ENCODE measurements at regions not wholly inside any gene's neighbourhood (a gene's known extent, or its start where the extent isn't known, plus 50 kb on each side); places are given as distances from the start of the nearest gene placed in this dataset.
"Not testable (repeated sequence)": the region's sequence is repeated elsewhere in the genome, so short reads cannot be mapped to it uniquely, and the experiment has no call there.

DNA sequence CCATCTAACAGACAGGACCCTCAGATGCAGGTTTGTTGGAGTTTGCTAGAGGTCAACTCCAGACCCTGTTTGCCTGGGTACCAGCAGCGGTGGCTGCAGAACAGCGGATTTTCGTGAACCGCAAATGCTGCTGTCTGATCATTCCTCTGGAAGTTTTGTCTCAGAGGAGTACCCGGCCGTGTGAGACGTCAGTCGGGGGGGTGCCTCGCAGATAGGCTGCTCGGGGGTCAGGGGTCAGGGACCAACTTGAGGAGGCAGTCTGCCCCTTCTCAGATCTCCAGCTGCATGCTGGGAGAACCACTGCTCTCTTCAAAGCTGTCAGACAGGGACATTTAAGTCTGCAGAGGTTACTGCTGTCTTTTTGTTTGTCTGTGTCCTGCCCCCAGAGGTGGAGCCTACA is 282.9 kb upstream of the PRR16 start:
- TF ChIP-seq, protein P1, sequence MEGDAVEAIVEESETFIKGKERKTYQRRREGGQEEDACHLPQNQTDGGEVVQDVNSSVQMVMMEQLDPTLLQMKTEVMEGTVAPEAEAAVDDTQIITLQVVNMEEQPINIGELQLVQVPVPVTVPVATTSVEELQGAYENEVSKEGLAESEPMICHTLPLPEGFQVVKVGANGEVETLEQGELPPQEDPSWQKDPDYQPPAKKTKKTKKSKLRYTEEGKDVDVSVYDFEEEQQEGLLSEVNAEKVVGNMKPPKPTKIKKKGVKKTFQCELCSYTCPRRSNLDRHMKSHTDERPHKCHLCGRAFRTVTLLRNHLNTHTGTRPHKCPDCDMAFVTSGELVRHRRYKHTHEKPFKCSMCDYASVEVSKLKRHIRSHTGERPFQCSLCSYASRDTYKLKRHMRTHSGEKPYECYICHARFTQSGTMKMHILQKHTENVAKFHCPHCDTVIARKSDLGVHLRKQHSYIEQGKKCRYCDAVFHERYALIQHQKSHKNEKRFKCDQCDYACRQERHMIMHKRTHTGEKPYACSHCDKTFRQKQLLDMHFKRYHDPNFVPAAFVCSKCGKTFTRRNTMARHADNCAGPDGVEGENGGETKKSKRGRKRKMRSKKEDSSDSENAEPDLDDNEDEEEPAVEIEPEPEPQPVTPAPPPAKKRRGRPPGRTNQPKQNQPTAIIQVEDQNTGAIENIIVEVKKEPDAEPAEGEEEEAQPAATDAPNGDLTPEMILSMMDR (IDR thresholded peaks at IDR 0.05): not testable (repeated sequence)
- TF ChIP-seq POLR2A (IDR thresholded peaks at IDR 0.05): not testable (repeated sequence)

All from sigmoid colon (tissue), 3 donors.